H1 (cell line): ENCODE measurements at regions not wholly inside any gene's neighbourhood (a gene's known extent, or its start where the extent isn't known, plus 50 kb on each side); places are given as distances from the start of the nearest gene placed in this dataset.

Source experiments
- CTCF ChIA-PET: fragments of 300-600 bp; sonication (Branson Sonifier 250); formaldehyde crosslinking; loops from one replicate; lab custom pipeline; 2021; ENCODE audit not compliant: partially characterized antibody; lab: Charles Lee
- POLR2A ChIA-PET: fragments of 300-600 bp; sonication (Branson Sonifier 250); formaldehyde crosslinking; loops from one replicate; lab custom pipeline; 2021; ENCODE audit warnings: inconsistent platforms; ENCODE audit not compliant: partially characterized antibody; lab: Charles Lee
- DNase-seq, 2 experiments: peaks; one replicate each; pipeline versions ENCODE4 v3.0.0 to v3.0.0-alpha.2; 2010 to 2022; ENCODE audit warnings: low spot score in 2 of 2, low read depth in 1 of 2, mixed read lengths in 1 of 2
- FAIRE-seq: peaks from 2 replicates; lab custom pipeline; 2011; peaks lifted over from hg19 to GRCh38; lab: Jason Lieb, UNC
- H2AFZ ChIP-seq: 2 replicates; pipeline ENCODE4 v1.8.1; 2012; ENCODE audit warnings: low read length, inconsistent platforms
- H2AK5ac ChIP-seq: 2 replicates; pipeline ENCODE4 v1.6.1; 2013; ENCODE audit warnings: low read depth, low read length
- H2BK120ac ChIP-seq: replicated peaks from 2 replicates; pipeline ENCODE3; 2013; ENCODE audit warnings: low read depth, low read length, inconsistent platforms
- H2BK12ac ChIP-seq: 2 replicates; pipeline ENCODE4 v1.6.1; 2013; ENCODE audit warnings: low read depth, low read length
- H2BK15ac ChIP-seq: 2 replicates; pipeline ENCODE4 v1.6.1; 2013; ENCODE audit warnings: low read length
- H2BK20ac ChIP-seq: 2 replicates; pipeline ENCODE4 v1.6.1; 2013; ENCODE audit warnings: low read length
- H2BK5ac ChIP-seq: 2 replicates; pipeline ENCODE4 v1.6.1; 2013; ENCODE audit warnings: low read depth, low read length
- H3K14ac ChIP-seq: 2 replicates; pipeline ENCODE4 v1.6.1; 2013; ENCODE audit warnings: inconsistent platforms; ENCODE audit not compliant: insufficient read length
- H3K18ac ChIP-seq: 2 replicates; pipeline ENCODE4 v1.6.1; 2013; ENCODE audit warnings: low read length; ENCODE audit errors: extremely low read depth
- H3K23ac ChIP-seq: 2 replicates; pipeline ENCODE4 v1.6.1; 2013; ENCODE audit warnings: inconsistent platforms; ENCODE audit not compliant: insufficient read length
- H3K23me2 ChIP-seq: 2 replicates; pipeline ENCODE4 v1.6.1; 2013; ENCODE audit warnings: low read depth, low read length
- H3K27ac ChIP-seq: 2 replicates; pipeline ENCODE4 v1.6.1; 2011; ENCODE audit warnings: low read depth, low read length, inconsistent platforms
- H3K27me3 ChIP-seq, 4 experiments: replicated peaks in 1 of 4; 1 replicate in 1 of 4; 2 replicates in 3 of 4; pipeline versions ENCODE4 v1.6.1 to v1.8.1; 2011 to 2013; ENCODE audit warnings: low read length in 3 of 4, mild to moderate bottlenecking in 3 of 4, inconsistent platforms in 2 of 4, mixed read lengths in 2 of 4, moderate library complexity in 1 of 4; ENCODE audit not compliant: control insufficient read depth in 3 of 4, insufficient read depth in 3 of 4; ENCODE audit errors: extremely low read depth in 1 of 4
- H3K36me3 ChIP-seq, 4 experiments: 2 replicates each; pipeline versions ENCODE4 v1.6.1 to v1.8.1; 2011 to 2013; ENCODE audit warnings: mild to moderate bottlenecking in 4 of 4, low read length in 3 of 4, moderate library complexity in 2 of 4, control low read depth in 1 of 4, inconsistent platforms in 1 of 4; ENCODE audit not compliant: insufficient read depth in 4 of 4, control insufficient read depth in 2 of 4
- H3K4ac ChIP-seq: replicated peaks from 2 replicates; pipeline ENCODE3; 2013; ENCODE audit warnings: low read length, low read depth, mixed read lengths, inconsistent platforms; ENCODE audit not compliant: insufficient read length
- H3K4me1 ChIP-seq, 4 experiments: replicated peaks in 1 of 4; 1 replicate in 1 of 4; 2 replicates in 3 of 4; pipeline versions ENCODE4 v1.6.1 to v1.8.1; 2011 to 2013; ENCODE audit warnings: low read length in 3 of 4, inconsistent platforms in 2 of 4, mixed read lengths in 1 of 4; ENCODE audit not compliant: insufficient read depth in 4 of 4, control insufficient read depth in 3 of 4
- H3K4me2 ChIP-seq, 2 experiments: 2 replicates each; pipeline versions ENCODE4 v1.6.1 to v1.8.1; 2011 to 2013; ENCODE audit warnings: low read depth in 2 of 2, low read length in 2 of 2, control low read depth in 1 of 2, inconsistent platforms in 1 of 2, mild to moderate bottlenecking in 1 of 2; ENCODE audit not compliant: insufficient read depth in 1 of 2
- H3K4me3 ChIP-seq, 4 experiments: fragments of 200-600, 300-600 bp in 1 of 4; sonication (generic), shearing (Covaris generic), sonication (Bioruptor Twin) in 1 of 4; 2 replicates each; pipeline versions ENCODE4 v1.5.1 to v1.8.1; 2011 to 2016; ENCODE audit warnings: low read length in 4 of 4, low read depth in 3 of 4, control low read depth in 2 of 4, inconsistent platforms in 2 of 4, mild to moderate bottlenecking in 2 of 4, mixed read lengths in 1 of 4, moderate library complexity in 1 of 4; ENCODE audit not compliant: insufficient read depth in 2 of 4; ENCODE audit errors: extremely low read depth in 1 of 4
- H3K56ac ChIP-seq: replicated peaks from 2 replicates; pipeline ENCODE3; 2013; ENCODE audit warnings: low read depth, mild to moderate bottlenecking, mixed read lengths, low read length, inconsistent platforms; ENCODE audit not compliant: insufficient read length
- H3K79me1 ChIP-seq: 2 replicates; pipeline ENCODE4 v1.6.1; 2013; ENCODE audit warnings: low read depth, low read length, control low read depth
- H3K79me2 ChIP-seq, 2 experiments: 2 replicates each; pipeline versions ENCODE4 v1.6.1 to v1.8.1; 2012 to 2013; ENCODE audit warnings: low read length in 2 of 2, mild to moderate bottlenecking in 2 of 2, inconsistent platforms in 1 of 2; ENCODE audit not compliant: insufficient read depth in 2 of 2, control insufficient read depth in 1 of 2
- H3K9ac ChIP-seq, 4 experiments: replicated peaks in 1 of 4; 1 replicate in 1 of 4; 2 replicates in 3 of 4; pipeline versions ENCODE4 v1.6.1 to v1.8.1; 2011 to 2013; ENCODE audit warnings: low read depth in 3 of 4, low read length in 3 of 4, control low read depth in 2 of 4, mild to moderate bottlenecking in 2 of 4, moderate library complexity in 2 of 4, inconsistent platforms in 1 of 4; ENCODE audit errors: extremely low read depth in 1 of 4
- H3K9me3 ChIP-seq, 2 experiments: 2 replicates each; pipeline versions ENCODE4 v1.6.1 to v1.8.1; 2012 to 2013; ENCODE audit warnings: mild to moderate bottlenecking in 2 of 2, moderate library complexity in 2 of 2, control low read depth in 1 of 2, inconsistent platforms in 1 of 2, low read depth in 1 of 2, low read length in 1 of 2, mixed read lengths in 1 of 2; ENCODE audit not compliant: insufficient read depth in 2 of 2
- H4K20me1 ChIP-seq, 2 experiments: replicated peaks in 1 of 2; 2 replicates each; pipeline versions ENCODE3 to v1.8.1; 2011 to 2013; ENCODE audit warnings: inconsistent platforms in 2 of 2, low read length in 2 of 2, mild to moderate bottlenecking in 1 of 2; ENCODE audit not compliant: insufficient read depth in 2 of 2, control insufficient read depth in 1 of 2
- H4K5ac ChIP-seq: 2 replicates; pipeline ENCODE4 v1.6.1; 2013; ENCODE audit warnings: low read length, low read depth, mixed read lengths, inconsistent platforms; ENCODE audit not compliant: insufficient read length
- H4K8ac ChIP-seq: 2 replicates; pipeline ENCODE4 v1.8.0; 2013; ENCODE audit warnings: mild to moderate bottlenecking, moderate library complexity, low read length, inconsistent platforms; ENCODE audit not compliant: insufficient read depth; ENCODE audit errors: extremely low read depth
- H4K91ac ChIP-seq: replicated peaks from 2 replicates; pipeline ENCODE3; 2013; ENCODE audit warnings: low read length, mixed read lengths, inconsistent platforms; ENCODE audit not compliant: insufficient read length
- CBX8 ChIP-seq: fragments of 300-800, 300-1000 bp; sonication (generic); IDR thresholded peaks from 2 replicates; pipeline ENCODE4 v1.7.1; 2016; ENCODE audit warnings: low read depth, low read length, borderline replicate concordance
- CHD1 ChIP-seq: IDR thresholded peaks from 2 replicates; pipeline ENCODE4 v1.6.1; 2012; ENCODE audit warnings: low read depth, low read length, improper control_type of control experiment
- CHD2 ChIP-seq: IDR thresholded peaks from 2 replicates; pipeline ENCODE4 v1.6.1; 2012; ENCODE audit warnings: low read length, improper control_type of control experiment
- RNF2 ChIP-seq: fragments of 200-900, 300-1000 bp; sonication (generic); IDR thresholded peaks from 2 replicates; pipeline ENCODE4 v1.7.1; 2016; ENCODE audit warnings: borderline replicate concordance, low read depth, mild to moderate bottlenecking, antibody characterized with exemption, low read length; ENCODE audit not compliant: poor library complexity, severe bottlenecking; ENCODE audit errors: missing control alignments
- SIN3A ChIP-seq, 2 experiments: IDR thresholded peaks in 1 of 2; conservative IDR thresholded peaks in 1 of 2; 2 replicates each; pipeline ENCODE4 v1.6.1; 2011 to 2012; ENCODE audit warnings: low read length in 2 of 2, improper control_type of control experiment in 1 of 2, low read depth in 1 of 2, mild to moderate bottlenecking in 1 of 2
- TEAD4 ChIP-seq: IDR thresholded peaks from 2 replicates; pipeline ENCODE4 v1.6.1; 2012; ENCODE audit warnings: low read depth, low read length, inconsistent platforms, mixed read lengths
- WGBS, 2 experiments: shearing (Covaris generic) in 1 of 2; methylation state at CpG; one replicate each; pipeline versions ENCODE4 v1.1.6 to v1.1.7; 2013 to 2015; ENCODE audit warnings: low lambda C conversion rate in 2 of 2, mixed read lengths in 2 of 2, inconsistent platforms in 1 of 2, low coverage in 1 of 2, missing lambda C conversion rate in 1 of 2; ENCODE audit not compliant: insufficient replicate concordance in 2 of 2, insufficient coverage in 1 of 2, insufficient read length in 1 of 2; ENCODE audit errors: extremely low coverage in 1 of 2, missing lambda C conversion rate in 1 of 2; 5-methylcytosine and 5-hydroxymethylcytosine counted together
- TF ChIP-seq, protein P1 (sequence below), 3 experiments: IDR thresholded peaks; 1 replicate in 2 of 3; 2 replicates in 1 of 3; pipeline versions ENCODE4 v1.5.1 to v1.6.1; 2011; ENCODE audit warnings: low read length in 3 of 3, mild to moderate bottlenecking in 3 of 3, inconsistent platforms in 2 of 3, low read depth in 1 of 3, moderate library complexity in 1 of 3; ENCODE audit not compliant: insufficient read depth in 1 of 3; ENCODE audit errors: control extremely low read depth in 1 of 3

DNA sequence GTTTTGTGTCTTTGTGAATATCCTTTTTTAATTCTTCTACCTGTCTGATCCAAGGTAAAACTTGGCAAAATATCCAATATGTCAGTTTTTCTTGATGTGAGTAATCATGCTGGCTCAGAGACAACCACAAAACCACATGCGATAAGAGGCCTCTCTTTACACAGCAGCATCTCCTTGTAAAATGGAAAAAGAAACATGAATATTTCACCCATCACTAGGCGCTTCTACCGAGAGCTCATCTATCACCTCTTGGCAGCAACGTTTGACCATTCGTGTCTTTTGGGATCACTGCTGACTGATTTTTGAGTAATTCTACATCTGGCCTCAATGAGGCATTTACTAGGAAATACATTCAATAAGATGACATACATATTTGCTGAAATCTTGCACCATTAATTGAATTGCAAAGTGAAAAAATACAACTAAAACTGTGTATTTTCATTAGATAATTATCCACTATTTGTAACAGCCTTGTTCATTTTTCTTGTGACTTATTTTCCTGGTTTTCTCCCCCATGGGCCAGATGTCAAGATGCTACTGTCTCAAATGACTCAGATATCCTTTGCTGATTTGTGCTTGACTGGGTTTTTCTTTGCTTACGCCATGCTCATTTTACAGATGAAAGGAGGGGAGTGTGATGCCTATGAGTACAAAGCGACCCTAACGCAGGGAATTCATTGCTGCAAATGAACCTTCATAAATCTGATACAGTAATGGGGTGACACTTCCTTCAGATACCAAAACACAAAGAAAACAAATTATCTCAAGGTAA lies 467.5 kb downstream of the FBXO15 start:
- Histone ChIP-seq H3K23ac (no peak overlapping the region), H4K91ac (no peak overlapping the region), H2BK15ac (no peak overlapping the region), H3K4me3 (no peak overlapping the region), H3K18ac (no peak overlapping the region), H3K79me1 (no peaks in the 10 kb centered on the region), H4K8ac (no peak overlapping the region), H3K4me1 (no peaks in the 10 kb centered on the region), H3K9me3 (no peaks in the 10 kb centered on the region), H2AFZ (no peak overlapping the region), H3K4ac (no peak overlapping the region), H3K27ac (no peak overlapping the region), H3K9ac (no peak overlapping the region), H3K27me3 (no peaks in the 10 kb centered on the region), H4K5ac (no peak overlapping the region), H3K14ac (no peak overlapping the region), H3K56ac (no peak overlapping the region), H3K23me2 (no peaks in the 10 kb centered on the region), H2BK12ac (no peak overlapping the region), H3K4me2 (no peak overlapping the region), H2BK120ac (no peak overlapping the region), H2BK5ac (no peak overlapping the region), H3K79me2 (no peaks in the 10 kb centered on the region), H2BK20ac (no peak overlapping the region), H2AK5ac (no peak overlapping the region), H3K36me3 (no peaks in the 10 kb centered on the region), H4K20me1 (no peaks in the 10 kb centered on the region)
- ChIA-PET CTCF (no interaction called here), POLR2A (no interaction called here)
- DNase-seq (no peak), FAIRE-seq (no peak)
- 90% methylated on average over 8 of the region's 8 CpGs; no CpG with 5 or more reads in 1 of the 2 experiments for WGBS, 2 experiments
- TF ChIP-seq TEAD4 (no peak), CBX8 (no peak), RNF2 (no peak), CHD2 (no peak), SIN3A (conservative IDR thresholded peaks at IDR 0.05 in 1 of 2, IDR thresholded peaks at IDR 0.05 in 1 of 2; ENCODE audit: low read depth in 1 of 2, low read length in 2 of 2) (no peak), CHD1 (no peak)
- TF ChIP-seq, protein P1, sequence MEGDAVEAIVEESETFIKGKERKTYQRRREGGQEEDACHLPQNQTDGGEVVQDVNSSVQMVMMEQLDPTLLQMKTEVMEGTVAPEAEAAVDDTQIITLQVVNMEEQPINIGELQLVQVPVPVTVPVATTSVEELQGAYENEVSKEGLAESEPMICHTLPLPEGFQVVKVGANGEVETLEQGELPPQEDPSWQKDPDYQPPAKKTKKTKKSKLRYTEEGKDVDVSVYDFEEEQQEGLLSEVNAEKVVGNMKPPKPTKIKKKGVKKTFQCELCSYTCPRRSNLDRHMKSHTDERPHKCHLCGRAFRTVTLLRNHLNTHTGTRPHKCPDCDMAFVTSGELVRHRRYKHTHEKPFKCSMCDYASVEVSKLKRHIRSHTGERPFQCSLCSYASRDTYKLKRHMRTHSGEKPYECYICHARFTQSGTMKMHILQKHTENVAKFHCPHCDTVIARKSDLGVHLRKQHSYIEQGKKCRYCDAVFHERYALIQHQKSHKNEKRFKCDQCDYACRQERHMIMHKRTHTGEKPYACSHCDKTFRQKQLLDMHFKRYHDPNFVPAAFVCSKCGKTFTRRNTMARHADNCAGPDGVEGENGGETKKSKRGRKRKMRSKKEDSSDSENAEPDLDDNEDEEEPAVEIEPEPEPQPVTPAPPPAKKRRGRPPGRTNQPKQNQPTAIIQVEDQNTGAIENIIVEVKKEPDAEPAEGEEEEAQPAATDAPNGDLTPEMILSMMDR (IDR thresholded peaks at IDR 0.05; ENCODE audit: control extremely low read depth in 1 of 3, insufficient read depth in 1 of 3, low read depth in 1 of 3, low read length in 3 of 3): no peak
